HS-5 (cell line): ENCODE measurements at regions not wholly inside any gene's neighbourhood (a gene's known extent, or its start where the extent isn't known, plus 50 kb on each side); places are given as distances from the start of the nearest gene placed in this dataset.
A peak's percentile ranks its signal among the peaks of the same experiment; 100 is the strongest.

Source experiments
- DNase-seq: peaks from one replicate; pipeline ENCODE4 v3.0.0-alpha.2; 2012; ENCODE audit warnings: low read depth

DNA sequence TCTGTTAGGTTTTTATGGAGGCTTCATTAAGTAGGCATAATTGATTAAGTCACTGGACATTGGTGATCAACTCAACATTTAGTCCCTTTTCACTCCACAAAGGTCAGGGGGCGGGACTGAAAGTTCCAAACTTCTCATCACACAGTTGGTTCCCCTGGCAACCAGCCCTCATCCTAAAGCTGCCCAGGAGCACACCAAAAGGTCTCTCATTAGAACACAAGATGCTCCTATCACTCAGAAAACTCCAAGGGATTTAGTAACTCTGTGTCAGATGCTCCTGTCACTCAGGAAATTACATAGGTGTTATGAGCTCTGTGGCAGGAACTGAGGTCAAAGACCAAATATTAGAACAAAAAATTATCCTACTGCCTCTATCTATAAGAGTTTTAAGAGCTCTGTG, 321.5 kb downstream of the OTOL1 start:
- DNase-seq, result no peak

- DNase-seq, result no peak
Measured at GRCh38 chr3:161821591-161821990, 325.0 kb downstream of the OTOL1 start.

DNA sequence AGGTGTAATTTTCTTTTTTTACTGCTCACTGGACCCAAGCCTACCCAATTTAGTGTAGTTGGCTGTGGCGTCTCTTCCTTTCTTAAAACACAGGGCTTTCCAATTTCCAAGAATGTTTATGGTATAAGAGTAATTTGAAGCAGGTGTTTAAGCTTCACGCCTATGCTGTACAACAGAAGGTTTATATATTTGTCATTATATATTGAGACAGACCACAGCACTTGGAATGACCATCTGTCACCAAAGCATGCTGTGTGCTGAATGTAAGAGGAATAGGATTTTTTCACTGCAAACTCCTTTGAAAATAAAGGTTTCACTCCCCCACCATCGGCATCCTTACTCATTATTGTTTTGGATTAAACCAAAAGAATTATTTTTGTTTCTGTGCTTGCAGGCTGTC, 325.7 kb downstream of the OTOL1 start:
- no peak for DNase-seq

DNA sequence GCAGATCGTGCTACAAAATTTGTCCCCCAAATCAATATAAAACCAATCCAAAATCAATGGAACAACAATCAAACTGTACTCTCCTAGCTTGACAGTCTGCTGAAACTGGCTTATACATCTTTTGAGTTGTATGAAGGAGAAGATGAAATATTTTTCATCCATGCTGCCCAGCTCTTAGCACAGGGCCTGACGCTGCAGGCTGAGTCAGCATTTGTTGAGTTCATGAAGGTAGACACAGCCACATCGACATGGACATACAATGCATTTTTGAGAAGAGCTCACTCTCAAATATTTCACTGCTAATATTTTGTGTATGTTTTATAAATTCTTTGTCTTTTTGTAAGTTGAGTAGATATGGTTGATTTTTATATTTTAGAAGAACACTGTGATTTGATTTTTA, 327.3 kb downstream of the OTOL1 start:
- no peak for DNase-seq

DNA sequence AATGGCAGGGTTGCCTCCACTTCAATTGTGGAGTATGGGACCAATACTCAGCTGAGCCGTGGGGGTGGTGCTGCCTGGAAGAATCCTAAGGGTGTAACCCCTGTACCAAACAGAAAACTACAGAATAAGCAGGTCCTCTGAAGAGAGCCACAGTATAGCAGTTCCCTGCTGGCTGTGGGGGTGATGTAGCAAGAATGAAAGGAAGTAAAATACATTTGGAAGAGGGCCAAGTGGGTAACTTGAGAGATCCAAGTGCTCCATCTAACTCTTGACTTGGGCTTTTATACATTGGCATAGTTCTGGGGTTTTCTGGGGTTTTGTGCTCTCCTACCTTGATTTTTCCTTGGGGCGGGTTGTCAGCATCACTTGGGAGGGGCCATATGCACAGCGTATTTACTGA, 341.4 kb downstream of the OTOL1 start:
- no peak for DNase-seq

DNA sequence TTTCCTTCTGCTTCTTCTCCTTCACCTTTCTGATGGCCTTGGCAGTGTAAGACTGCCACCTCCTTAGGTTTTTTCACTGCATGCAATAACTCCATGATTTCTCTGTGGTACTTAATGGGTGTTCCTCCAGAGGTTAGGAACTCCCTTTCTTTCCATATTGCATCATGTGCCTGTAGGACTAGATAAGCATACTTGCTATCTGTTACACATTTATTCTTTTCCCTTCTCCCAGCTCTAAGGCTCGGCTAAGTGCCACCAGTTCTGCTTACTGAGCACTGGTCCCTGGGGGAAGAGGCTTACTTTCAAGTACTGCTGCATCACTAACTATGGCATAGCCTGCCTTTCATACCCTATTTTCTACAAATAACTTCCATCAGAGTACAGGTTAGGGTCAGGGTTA, 351.8 kb downstream of the OTOL1 start:
- no peak for DNase-seq

- DNase-seq, result peak; percentile 32
Measured at GRCh38 chr3:161851941-161852566, 355.4 kb downstream of the OTOL1 start.

DNA sequence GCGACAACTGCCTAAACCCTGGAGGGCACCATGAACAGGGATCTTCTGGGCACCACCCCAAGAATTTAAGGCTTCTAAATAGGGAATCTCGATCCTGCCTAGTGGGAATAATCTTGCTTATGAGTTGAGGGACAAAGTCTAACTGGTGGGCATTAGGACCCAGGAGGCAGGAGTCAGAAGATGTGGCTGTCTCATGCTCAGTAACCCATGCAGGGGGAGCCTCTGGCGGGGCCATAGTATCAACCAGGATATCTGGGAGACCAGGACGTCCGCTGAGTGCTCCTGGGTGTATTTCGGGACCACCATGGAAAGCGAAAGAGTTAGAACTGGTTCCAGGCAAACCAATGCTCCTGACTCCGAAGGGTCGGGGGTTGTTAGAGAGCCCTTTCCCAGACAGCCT, 356.1 kb downstream of the OTOL1 start:
- no peak for DNase-seq

DNA sequence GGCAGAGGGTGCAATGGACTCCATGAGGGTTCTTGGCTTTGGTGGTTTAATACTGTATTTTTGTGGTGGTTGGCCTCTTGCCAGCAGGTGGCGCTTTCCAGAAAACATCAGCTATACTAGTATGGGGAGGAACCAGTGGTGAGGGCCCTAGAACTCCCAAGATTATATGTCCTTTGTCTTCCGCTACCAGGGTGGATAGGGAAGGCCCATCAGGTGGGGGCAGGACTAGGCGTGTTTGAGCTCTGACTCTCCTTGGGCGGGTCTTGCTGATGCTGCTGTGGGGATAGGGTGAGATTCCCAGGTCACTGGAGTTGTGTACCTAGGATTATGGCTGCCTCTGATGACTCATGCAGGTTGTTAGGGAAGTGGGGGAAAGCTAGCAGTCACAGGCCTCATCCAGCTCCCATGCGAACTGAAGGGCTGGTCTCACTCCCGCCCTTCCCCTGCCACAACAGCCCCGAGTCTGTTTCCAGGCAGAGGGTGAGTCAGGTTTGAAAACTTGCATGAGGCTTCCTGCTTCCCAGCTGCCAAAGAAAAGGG, 357.7 kb downstream of the OTOL1 start:
- DNase-seq, result peak; percentile 28

DNA sequence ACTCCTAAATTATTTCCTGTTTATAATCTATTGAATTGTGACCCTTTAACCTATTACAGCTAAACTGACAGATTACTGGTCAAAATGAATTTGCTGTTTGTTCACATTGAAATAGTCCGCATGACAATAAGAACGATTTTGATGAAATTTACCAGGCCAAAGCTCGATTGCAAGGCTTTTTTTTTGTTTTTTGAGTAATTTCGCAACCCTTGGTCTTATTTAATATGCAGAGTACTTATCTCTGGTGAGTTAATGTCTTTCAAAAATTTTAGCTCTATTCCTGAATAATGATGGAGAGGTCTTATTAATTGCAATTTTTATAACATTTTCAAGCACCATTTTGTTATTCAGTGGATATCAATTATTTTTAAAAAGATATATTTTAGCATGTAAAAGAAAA, 362.4 kb downstream of the OTOL1 start:
- no peak for DNase-seq

DNA sequence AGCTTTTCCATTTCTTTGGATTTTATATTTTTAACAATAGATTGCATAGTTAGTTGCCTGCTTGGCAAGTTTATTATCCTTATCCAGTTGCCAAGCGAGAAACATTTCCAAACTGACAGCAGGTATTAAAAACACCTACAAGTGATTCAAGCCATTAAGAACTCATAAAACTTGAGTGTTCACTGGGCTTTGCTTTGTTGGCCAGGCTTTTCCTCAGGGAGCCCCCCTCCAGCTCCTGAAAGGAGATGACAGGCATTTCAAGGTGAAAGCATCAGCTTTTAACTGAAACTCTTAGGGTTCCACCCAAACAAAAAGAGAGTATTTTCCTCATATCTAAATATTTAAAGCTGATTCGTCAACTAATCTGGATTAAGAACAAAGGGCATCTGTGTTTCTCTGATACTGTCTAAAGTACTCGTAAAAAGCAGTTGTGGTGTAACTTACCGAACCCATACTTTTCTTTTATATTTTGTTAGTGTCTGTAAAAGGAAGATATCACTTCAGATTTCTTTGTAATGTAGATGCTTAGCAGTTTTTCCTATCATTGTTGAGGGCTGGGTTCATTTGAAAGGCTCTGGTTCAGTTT, 363.4 kb downstream of the OTOL1 start:
- DNase-seq, result no peak

DNA sequence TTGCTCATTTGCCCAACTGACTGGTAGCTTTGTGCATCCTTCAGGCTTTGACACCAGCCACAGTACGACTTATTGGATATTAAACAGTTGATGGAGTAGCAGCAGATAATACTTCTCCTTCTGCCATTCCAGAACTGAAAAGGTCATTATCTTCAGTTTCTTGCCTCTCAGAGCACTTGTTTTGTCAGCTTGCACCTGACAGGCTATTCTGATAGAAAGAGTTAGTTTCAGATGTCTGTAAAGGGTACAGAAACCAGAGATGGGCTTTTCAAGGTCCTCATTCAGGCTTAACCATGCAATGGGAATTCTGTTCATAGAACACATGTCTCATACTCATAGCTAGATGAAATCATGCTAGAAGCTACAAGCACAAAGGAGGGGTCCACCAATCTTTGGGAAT, 367.2 kb downstream of the OTOL1 start:
- DNase-seq, result no peak

DNA sequence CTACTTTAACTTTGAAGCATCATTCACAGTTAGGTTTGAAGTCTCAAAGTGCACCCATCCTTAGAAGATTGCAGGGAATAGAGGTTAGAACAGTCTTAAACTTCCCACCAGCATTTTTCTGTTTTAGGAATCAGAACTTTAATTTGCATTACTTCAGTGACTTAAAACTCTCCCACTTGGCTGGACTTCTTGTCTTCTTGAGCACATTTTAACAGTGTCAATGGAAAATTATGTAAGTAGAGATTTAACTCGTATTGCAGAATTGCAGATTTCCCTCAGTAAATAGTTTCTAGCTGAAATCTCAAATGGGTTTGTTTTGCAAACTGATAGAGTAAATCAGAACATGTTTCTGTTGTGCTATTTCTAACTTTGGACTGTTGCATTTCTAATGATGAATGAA, 369.6 kb downstream of the OTOL1 start:
- DNase-seq, result no peak

- no peak for DNase-seq
Measured at GRCh38 chr3:161875483-161875882, 378.9 kb downstream of the OTOL1 start.

DNA sequence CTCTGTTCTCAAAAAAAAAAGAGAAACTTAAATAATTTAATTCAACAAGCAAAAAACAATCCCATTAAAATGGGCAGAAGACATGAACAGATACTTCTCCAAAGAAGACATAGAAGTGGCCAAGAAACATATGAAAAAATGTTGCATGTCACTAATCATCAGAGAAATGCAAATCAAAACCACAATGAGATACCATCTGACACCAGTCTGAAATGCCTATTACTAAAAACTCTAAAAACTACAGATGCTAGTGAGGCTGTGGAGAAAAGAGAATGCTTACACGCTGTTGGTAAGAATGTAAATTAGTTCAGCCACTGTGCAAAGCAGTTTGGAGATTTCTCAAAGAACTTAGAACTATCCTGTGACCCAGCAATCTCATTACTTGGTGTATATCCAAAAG, 382.9 kb downstream of the OTOL1 start:
- DNase-seq, result no peak

DNA sequence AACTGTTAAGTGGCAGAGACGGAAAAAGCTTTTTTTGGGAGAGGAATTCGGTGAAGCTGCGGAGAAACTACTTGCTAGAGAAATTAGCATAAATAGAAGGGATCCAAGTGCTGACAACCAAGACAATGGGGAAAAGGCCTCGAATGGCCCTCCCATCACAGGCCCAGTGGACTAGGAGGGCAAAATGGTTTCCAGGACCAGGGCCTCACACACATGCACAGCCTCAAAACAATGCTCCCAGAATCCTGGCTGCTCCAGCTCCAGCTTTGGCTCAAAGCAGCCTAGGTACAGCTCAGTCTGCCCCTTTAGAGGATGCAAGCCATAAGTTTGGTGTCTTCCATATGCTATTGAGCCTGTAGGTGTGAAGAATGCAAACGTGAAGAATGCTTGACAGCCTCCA, 388.2 kb downstream of the OTOL1 start:
- DNase-seq, result no peak

DNA sequence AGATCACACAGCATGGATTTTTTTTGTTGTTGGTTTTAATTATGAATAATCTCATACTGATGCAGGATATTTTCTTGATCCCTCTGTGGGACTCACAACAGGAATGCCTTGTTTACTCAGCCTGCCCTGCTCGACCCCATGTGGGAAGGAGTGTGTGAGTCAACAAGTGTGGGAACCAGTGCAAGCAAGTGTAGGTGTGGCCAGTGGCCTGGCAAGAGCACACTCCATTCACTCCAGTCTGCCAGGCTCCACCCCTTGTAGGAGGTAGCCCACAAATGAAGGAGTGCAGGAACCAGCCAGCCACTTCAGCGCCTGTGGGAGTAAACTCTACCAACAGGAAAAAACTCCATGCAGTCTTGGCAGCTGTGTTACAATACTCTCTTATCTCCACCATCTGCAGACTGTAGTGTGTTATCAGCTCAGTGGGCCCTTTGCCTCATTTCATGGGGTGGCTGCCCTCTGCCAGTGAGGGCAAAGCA, 393.6 kb downstream of the OTOL1 start:
- DNase-seq, result peak; percentile 88

DNA sequence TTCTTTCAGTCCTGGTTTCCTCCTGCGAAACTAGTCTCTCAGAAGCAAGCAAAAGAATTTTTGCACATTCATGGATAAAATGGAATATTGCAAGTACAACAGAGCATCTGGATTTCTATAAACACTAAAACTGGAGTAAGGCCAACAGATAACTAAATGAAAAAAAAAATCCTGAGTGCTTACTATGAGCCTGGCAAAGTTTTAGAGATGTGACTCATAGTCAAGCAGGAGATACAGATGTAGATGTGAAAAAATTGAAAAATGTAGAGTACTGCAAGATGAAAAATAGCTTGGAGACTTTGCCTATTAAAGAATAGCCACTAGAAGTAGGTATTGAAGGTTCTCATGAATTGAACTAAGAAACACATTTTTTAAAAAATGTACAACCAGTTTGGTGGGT, 397.4 kb downstream of the OTOL1 start:
- peak; percentile 61 for DNase-seq

- no peak for DNase-seq
Measured at GRCh38 chr3:161894657-161895056, 398.0 kb downstream of the OTOL1 start.

- no peak for DNase-seq
Measured at GRCh38 chr3:161905520-161906132, 409.0 kb downstream of the OTOL1 start.

GRCh38 chr3:161913786-161914389, 417.3 kb downstream of the OTOL1 start:
- DNase-seq, result peak; percentile 71

DNA sequence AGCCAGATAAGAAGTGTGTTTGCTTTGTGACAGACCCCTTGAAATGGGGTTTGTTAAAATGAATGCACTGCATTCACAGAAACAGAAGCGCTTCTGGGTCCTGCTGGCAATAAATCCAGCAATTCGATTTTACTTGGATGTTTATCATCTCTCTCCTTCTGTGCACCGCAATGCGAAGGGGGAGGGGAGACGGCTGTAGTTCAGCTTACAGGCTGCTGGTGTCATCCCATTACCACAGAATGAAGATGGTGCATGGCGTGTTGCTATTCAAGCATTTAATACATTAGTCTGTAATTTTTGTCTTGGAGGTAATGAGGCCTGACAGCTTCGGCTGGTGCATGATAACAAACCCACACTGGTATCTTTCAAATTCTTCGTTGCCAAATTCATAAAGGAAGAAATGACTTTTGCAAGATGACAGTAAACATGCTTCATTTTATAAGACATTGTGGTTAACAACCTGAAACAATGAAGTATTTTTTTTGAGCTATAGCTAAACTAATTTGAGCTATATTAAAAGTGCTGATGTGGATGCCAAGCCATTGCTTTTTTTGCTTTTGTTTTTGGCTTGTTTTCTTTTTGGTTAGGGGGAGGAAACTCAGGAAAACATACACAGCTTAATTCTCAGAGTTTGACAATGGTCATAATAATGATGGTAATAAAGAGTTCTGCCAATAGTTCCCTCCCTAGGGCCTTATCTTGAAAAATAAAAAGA, 418.3 kb downstream of the OTOL1 start:
- peak; percentile 18 for DNase-seq

- no peak for DNase-seq
Measured at GRCh38 chr3:161915418-161915750, 418.8 kb downstream of the OTOL1 start.
